ENCODE measurements at regions not wholly inside any gene's neighbourhood (a gene's known extent, or its start where the extent isn't known, plus 50 kb on each side); places are given as distances from the start of the nearest gene placed in this dataset.

DNA sequence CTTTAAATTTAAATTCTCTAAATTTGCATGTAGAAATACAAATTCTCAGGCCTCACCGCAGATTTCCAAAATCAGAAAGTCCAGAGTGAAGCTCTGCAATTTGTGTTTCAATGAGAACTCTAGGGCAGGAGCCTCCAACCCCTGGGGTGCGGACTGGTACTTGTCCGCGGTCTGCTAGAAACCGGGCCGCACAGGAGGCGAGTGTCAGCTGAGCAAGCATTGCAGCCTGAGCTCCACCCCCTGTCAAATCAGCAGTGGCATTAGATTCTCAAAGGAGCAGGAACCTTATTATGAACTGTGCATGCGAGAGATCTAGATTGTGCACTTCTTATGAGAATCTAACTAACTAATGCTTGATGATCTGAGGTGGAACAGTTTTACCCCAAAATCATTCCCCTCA is 203.0 kb upstream of the PCSK2 start:
- no peak for DNase-seq

DNA sequence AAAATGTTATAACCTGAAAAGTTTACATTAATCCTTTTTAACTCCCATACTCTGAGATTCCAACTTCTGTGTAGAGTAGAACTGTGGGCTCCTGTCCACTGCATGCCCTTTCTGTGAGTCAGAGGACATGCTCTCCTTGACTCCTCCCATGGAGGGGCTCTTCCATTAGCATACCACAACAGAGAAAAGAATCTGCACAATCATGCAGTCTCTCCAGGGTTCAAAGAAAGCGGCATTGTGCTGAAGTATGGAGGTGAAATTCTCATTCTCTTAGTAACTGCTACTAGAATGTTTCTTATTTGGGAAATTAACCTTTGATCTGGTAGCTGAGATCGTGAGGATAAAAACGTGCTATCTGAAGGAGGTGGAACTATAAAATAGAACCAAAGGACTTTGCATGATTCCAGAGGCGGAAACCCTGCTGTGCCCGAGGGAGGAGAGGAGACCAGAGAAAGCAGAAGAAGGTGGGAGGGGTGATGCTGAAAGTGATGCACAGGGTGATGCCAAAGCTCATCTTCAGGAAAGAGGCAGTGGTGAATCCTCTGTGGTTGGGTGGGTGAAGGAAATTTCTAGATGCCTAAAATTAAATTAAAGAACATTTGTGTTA is 202.2 kb upstream of the PCSK2 start:
- no peak for DNase-seq

DNA sequence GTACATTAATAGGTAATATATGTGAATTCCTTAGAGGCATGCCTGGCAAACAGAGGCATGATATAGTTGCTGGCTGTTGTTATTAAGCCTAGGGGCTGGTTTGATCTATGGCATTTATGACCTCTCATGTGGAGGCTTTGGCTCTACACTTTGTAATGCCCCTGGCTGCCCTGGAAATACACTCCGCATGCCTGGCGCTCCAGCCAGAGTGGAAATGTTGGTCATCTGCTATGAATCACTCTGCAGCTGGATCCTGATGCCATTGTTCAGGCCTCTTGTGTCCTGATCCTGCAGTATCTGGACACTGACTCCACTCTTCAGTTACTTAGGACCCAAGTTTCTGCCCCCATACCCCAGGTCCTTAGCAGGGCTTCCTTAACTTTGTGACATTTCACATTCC is 200.5 kb upstream of the PCSK2 start:
- DNase-seq, result no peak

DNA sequence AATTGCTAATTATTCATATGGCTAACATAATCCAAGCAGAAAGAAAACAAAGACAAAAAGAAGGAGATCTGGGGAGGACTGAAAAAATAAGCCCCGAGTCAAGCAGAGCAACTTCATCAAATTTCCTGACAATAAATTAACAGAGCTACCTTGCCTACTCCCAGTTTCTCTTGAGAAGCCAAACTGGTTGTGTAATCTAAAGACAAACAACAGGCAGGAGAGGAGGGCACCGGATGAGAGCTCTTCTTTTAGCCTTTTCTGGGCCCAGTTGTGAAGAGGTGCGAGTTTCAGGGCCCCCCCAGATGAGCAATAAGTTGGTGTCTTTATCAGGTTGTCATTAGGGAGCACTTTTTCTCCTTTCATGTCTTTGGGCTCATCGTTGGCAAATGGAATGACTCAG is 197.1 kb upstream of the PCSK2 start:
- no peak for DNase-seq

DNA sequence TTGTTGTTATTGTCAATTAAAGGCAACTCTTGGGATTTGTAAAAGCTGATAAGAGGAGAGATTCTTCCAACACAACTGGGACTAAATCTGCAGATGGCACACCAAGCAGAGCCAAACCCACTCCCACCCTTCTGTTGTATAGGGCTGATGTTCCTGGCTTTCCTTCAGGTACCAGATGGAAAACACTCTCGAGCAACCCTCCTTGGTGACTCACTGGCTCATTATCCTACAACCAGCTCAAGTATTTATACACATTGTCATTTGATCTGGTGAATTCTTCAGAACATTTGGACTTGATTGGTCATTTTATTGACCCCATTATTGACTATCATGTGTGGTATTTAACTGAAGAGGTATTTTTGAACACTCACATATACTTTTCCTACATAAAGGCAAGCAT is 190.3 kb upstream of the PCSK2 start:
- no peak for DNase-seq

DNA sequence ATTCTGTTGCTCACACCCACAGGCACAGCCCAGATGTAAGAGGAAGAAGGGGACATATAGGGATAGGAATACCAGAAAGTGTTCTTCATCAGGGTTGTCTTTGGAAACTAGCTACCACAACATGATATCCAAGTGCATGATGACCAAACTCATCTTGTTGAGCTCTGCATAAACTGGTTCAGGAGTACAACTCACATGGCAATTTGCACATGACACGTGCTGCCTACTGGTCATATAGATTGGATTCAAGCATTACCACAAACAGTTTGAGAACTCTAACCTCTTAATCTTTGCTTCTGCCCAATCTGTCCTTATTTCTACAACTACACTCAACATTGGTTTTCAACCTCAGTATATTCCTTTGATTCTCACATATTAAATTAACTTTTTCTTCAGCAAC is 184.7 kb upstream of the PCSK2 start:
- DNase-seq, result no peak

DNA sequence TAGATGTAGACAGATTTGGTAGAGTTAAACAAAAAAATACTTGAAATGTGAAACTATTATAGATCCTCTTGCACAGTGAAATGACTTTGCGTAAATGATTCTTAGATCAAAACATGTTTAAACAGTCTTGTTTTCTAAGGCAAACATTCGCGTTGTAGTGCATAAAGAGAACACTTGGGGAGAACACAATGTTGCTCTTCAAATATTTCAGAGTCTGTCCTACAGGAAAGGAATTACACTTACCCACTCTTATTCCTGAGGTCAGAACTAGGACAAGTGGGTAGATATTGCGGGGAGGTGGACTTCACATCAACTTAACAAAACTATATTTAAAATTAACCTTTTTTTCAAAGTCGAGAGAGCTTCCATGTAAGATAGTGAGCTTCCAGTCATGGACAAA is 183.5 kb upstream of the PCSK2 start:
- DNase-seq, result no peak

DNA sequence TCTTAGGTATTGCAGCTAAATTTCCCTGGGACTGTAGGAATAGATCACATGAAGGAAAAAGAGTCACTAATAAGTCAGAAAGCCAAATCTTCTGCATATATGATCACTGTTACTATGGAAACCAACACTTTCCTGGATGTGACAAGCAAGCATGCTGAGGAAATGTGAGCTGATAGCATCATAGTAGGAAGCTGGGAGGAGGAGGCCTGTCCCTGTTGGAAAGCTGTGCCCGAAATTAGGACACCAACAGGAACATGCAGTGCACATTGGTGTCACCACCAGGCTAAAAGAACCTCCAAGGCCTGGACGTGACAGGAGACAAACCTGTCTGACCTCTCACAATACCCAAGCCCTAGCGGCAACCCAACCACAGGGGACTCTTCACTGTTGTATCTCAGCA is 181.9 kb upstream of the PCSK2 start:
- no peak for DNase-seq

DNA sequence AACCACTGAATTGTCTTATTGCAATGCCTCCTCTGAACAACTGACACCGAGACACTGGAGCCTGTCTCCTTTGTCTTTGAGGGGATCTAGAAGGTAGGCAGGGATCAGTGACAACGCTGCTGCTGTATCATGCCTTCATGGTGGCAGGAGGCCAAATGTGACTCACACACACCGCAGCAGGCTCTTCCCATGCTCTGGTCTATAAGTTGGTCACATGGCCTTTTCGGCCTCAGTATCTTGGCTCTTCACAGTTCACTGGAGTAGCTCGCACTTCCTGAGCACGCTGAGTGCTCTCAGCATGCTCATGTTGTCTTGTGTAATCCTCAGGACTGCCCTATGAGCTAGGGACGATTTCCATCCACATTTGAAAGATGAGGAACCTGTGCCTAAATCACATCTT is 167.4 kb upstream of the PCSK2 start:
- DNase-seq, result no peak

DNA sequence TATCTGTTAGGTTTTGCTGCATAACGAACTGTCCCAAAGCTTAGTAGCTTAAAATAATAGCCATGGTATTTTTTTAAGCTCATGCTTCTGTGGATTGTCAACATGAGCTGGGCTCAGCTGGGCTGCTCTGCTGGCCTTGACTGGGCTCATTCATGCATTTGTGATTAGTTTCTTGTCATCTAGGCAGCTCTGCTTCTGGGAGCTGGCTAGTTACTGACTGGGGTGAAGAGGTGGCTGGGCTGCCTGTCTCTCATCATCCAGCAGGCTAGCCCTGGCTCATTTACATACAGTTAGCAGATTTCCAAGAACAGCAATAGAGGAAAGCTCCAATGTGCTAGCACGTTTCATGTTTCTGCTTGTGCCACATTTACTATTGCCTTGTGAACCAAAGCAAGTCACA is 165.1 kb upstream of the PCSK2 start:
- no peak for DNase-seq

DNA sequence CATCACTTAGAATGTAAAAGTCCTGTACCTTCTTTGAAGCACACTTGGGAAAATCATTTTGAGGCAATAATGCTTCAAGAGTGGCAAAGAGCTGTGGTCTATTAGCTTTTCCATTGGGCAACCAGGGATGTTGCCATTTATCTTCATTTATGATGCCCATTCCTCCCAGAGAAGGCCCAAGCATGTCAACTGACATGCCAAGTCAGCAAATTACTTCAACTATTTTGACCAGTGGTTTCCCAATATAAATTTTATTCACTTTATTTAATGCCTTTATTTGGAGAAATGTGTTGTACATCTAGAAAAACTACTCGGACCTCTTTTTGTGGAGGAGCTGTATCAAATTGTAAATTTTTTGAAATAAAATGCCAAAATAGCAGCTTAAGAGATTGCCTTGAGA is 164.1 kb upstream of the PCSK2 start:
- DNase-seq, result no peak

DNA sequence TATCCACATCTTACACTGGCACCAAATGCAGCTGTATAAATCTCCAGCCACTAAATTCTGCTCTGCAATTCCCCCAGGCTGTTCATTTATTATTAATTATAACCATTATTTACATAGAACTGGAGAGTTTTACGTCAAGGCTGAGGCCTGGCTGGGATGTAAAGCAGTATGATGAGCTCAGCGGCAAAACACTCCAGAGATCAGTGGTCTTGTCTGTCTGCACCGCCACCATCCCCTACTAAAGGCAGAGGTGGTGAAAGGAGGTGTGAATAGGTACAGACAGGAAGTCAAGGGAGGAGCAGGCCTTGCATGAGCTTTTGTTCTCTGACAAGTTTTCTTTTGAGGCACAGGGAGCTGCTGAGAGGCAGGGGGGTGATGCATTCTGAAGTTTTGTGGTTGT is 159.9 kb upstream of the PCSK2 start:
- DNase-seq, result no peak

DNA sequence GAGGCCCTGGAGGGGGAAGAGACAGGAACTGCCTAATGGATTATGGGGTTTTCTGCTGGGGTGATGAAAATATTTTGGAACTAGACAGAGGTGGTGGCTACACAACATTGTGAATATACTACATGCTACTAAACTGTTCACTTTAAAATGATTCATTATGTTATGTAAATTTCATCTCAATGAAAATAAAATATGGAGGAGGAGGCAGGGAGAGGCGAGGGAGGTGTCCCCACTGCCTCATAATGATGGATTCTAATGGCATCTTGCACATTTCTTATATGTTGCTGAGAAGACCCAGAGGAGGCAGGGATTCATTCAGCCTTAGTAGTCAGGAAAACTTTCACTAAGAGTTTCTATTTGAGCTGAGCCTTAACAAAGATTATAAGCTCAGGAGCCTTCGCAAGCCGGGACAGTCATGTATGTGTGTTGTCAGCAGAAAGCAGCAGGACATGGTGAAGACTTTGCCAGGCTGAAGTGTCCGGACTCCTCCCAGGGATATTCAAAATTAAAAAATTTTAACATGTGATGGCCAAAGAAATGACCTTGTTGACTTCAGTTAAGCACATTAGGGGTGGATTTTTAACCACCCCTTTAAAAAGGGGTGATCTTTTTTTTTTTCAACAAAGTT is 158.6 kb upstream of the PCSK2 start:
- DNase-seq, result no peak

DNA sequence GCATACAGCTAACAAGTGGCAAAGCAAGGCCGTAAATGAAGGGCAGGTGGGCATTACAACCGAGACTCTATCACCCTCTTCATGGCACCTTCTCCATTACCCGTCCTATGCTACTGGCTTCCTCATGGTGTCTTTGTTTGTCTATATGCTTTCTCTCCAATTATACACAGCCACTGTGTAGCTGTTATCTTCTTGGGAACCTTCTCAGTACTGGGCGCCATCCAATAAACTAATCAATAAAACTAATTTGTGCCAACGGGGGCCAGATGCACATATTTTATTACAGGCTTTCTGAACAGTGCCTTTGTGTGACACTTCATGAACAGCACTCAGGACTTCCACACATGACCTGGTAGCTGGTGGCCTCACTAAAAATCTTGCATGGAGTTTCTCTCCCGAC is 149.8 kb upstream of the PCSK2 start:
- DNase-seq, result no peak

DNA sequence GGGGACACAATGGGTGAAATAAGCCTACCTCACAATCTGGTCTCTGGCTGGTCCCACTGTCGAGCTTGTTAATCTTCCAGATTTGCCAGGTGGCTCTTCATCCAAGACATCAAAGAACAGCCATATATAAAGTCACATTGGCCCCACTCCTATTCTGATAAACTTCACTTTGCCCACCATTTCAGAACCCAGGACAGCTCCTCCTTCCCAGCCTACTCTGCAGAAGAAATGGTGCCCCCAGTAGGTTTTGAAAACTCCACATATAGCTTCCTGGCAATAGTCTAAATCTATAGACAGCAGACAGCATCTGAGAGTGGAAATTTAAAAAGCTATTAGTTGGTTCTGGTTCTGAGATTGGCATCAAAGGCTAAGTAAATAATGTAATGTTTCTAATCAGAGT is 143.1 kb upstream of the PCSK2 start:
- DNase-seq, result no peak

DNA sequence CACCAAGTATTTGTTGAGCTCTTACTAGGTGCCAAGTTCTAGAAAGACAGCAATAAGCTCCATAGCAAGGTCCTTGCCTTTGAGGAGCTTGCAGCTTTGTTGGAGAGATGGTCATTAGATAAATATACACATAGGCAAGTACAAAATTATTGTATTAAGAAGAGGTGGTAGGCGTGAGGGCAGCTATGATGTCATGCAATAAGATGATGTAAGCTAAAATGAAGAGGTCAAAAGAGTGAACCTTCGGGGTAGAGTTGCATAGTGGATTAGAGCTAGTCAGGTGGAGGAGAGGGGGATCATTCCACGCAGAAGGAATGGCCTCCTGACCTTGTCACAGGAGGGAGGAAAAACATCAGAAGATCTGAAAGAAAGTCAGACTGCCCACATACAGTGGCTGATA is 141.9 kb upstream of the PCSK2 start:
- DNase-seq, result no peak

DNA sequence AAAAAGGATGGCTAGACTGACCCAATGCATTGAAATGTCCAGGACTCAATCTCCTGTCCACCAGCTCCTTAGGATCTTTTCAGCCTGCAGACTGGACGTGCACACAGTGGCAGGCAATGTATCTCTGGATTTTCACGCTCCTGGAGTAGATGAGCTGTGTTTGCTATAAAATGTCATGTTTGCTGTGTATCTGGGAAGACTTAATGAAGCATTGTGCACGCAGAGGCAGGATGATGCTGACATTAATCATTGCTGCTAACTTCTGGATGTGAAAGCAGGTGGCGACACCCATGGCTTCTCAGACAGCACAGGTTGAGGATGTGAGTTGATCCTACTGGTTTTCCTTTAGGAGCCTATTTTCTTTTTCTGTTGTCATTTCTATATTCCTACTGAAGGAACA is 133.1 kb upstream of the PCSK2 start:
- DNase-seq, result no peak

DNA sequence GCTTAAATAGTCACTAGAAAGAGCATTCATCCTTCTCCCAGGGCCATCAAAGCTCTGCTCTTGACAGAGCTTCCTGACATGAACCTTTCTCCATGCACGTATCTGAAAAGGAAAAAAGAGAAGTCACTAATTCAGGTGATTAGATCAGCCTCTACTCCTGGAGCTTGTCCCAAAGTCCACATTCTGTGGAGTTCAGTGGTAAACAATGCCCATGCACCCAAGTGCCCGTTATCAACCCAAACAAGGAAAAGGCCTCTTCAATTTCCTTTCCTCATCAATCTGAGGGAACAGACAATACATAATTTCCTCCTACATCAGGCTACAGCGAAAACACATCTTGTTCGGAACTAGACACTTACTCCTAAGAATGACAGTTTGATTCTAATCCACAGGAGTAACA is 129.2 kb upstream of the PCSK2 start:
- DNase-seq, result no peak

DNA sequence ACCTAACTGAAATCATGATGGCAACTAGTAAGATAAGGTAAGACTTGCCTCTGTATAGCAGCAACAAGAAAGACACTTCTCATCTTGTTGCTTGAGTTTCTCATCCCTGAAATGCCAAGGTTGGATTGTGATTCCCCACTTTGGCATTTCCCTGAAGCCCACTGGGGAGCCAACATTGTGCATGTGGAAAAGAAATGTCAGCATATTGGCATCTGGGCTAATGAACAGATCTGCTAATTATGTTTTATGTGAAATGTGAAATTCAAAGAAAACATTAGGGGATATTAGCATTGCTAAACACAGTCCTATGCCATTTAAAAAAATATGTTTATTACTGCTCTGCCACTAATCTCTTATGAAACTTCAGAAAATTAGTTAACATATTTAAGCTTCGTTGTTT is 126.3 kb upstream of the PCSK2 start:
- no peak for DNase-seq

DNA sequence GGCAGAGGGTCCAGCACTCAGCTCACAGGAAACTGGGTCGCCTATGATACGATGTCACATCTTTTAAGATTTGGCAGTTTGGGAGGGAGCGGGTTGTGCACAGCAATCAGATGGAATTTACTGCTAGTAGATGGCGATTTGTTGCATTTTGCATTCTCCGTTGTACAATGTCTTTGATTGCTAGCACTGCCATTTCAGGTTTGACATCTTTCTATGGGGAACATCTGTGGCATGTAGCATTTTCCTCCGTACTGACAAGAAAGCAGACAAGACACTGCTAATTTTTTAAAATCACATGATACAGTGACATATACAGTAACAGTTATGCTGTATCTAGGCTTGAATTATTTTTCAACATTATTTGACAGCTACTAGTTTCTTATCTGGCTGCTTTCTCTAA is 119.7 kb upstream of the PCSK2 start:
- no peak for DNase-seq

DNA sequence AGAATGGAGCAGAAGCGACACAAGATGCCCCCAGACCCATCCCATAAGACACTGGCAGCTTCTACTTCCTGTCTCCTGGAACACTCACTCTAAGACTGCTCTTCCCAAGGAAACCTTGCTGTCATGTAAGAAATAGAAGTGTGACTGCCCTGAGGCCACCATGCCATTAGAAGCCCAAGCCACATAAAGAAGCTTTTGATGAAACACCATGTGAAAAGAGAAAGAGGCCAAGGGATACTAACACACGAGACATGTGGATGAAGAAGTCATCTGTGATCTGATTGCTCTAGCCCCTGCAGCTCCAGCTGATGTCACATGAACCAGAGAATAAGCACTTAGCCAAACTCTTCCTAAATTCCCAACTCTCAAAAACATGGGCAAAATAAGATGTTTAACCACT is 117.9 kb upstream of the PCSK2 start:
- no peak for DNase-seq

DNA sequence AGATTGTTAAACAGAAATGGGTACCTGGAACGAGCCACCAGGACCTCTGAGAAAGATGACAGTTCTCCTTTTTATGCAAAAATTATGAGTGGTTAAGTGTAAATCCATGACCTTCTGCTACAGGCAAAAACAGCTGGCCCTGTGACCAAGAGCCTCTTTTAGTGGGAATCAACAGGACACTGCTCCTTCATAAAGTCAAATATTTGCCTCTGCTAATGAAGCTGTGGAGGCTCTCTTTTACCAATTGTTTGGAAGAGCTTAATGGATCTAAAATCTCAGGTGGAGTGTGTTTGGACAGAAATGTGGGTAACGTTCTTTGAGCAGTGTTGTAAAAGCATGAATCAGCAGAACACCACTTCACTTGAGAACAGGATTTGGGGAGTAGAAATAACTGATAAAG is 117.5 kb upstream of the PCSK2 start:
- DNase-seq, result no peak

DNA sequence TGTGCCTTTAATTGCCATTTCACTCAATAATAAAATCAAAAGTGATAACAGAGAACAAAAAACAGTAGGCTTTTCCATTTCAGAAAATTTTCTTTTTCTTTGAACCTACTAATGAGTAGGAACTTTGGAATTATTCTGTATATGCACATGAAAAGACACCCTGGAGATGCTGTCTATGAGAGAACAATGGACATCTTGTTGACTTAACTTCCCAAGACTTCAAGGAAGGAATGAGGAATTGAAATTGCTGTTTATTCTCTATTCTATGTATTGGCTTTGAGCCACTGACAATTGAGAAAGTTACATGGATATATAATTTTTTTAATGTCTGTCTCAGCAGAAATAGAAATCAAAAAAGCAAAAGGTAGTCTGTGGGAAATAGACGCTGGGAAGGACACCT is 98.6 kb upstream of the PCSK2 start:
- DNase-seq, result no peak

DNA sequence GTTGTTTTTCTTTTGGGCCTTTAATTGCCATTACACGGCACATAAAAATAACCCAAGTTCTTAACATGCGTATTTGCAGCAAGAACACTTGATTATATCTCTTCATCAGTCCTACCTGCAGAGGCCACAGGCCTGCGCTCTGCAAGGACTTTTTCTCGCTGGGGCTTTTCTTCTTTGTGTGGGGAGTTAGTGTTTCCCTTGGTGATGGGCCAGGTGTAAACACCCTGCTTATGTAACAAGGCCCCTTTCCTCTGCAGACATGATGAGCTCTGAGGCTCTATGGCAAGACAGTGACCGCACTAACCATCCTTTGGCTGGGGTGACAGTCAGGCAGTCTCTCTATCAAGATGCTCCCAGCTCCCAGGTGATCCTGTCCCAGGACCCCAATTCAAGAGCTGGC is 97.8 kb upstream of the PCSK2 start:
- DNase-seq, result no peak

DNA sequence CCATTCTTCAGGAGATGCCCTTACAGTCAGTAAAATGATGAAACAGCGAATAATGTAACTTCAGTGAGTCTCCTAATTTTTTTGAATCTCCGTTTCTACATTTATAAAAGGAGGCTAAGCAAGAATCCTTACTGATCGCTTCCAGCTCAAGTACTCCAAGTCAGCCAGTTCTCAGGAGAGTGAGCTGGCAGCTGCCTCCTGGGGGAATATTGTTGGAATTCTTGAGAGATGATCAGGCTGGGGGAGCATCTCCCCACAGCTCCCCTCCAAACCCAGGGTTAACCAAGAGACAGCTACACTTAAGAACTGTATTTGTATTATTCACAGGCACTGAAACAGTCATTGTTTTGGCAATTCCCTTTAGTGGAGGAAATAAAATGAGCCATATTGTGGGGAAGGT is 89.1 kb upstream of the PCSK2 start:
- DNase-seq, result no peak

DNA sequence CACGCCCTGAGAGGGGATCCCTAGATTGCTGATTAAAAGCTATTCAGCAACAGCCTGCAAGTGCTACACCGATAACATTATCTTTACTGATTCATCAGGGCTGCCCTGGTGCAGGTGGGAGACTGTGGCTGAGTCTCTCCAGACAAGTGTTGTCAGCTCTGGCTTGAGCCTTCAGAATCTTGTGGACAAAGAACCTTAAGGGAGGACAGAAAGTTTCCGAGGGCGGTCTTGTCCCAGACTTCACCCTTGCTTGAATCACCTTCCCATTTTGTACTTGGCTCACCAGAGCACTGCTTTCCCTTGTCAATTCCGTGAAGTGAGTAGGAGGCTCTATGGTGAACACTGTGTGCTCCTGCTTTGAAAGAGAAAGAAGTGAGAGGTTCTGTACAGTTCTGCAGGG is 88.6 kb upstream of the PCSK2 start:
- DNase-seq, result no peak
